ENCODE measurements at regions not wholly inside any gene's neighbourhood (a gene's known extent, or its start where the extent isn't known, plus 50 kb on each side); places are given as distances from the start of the nearest gene placed in this dataset.

GRCh38 chr3:22010997-22011396, 260.0 kb upstream of the ZNF385D start:
- no peak for TF ChIP-seq SPI1 (IDR thresholded peaks at IDR 0.05; ENCODE audit: low read depth, low read length)
- TF ChIP-seq POLR2AphosphoS5 (IDR thresholded peaks at IDR 0.05; ENCODE audit: low read depth, low read length) = no peak
- TF ChIP-seq TAF1 (IDR thresholded peaks at IDR 0.05; ENCODE audit: low read depth, low read length) = no peak
- no peak for TF ChIP-seq POLR2A (IDR thresholded peaks at IDR 0.05; ENCODE audit: low read depth, low read length)
- no peak for TF ChIP-seq POU2F2 (IDR thresholded peaks at IDR 0.05; ENCODE audit: low read depth, low read length)
- no peak for TF ChIP-seq PAX5 (IDR thresholded peaks at IDR 0.05; ENCODE audit: insufficient read depth, low read length, severe bottlenecking)

All from GM12891 (cell line).